Breast epithelium (tissue), 3 donors: ENCODE measurements at regions not wholly inside any gene's neighbourhood (a gene's known extent, or its start where the extent isn't known, plus 50 kb on each side); places are given as distances from the start of the nearest gene placed in this dataset.

ENCODE experiments used
- CTCF ChIP-seq, 3 donors: fragments of 450-650 bp; IDR thresholded peaks; one replicate each; pipeline ENCODE4 v1.5.1; 2016 to 2017; ENCODE audit warnings: antibody characterized with exemption in 3 of 3, mild to moderate bottlenecking in 3 of 3, moderate library complexity in 3 of 3
- POLR2AphosphoS5 ChIP-seq, 3 donors: sonication (generic); formaldehyde crosslinking; IDR thresholded peaks; one replicate each; pipeline ENCODE4 v1.6.1; 2017; ENCODE audit warnings: antibody characterized with exemption in 3 of 3

DNA sequence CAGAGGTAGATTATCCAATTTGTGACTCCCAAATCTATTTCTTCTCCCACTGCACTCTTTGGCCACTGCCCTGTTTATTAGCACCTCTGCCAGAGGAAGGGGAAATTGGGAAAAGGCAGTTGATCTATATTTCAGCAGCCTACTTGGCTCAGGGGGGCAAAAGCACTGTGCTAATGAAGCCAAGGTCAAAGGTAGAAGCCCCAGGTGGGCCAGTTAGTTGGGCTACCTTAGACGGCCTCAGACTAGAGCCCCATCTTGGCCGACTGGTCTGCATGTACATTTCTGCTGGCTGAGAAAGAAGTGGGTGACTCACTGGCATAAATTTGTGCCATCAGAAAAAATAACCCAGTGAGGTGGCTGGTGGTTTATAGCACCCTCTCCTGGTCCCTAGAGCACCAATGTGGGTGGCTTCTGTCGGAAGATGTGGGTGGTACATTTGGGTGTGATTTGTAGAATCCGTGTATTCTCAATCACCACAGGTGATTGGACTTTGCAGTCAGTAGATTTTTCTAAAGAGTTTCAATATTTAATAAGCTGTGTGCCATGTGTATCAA, 293.3 kb upstream of the MKI67 start:
- TF ChIP-seq POLR2AphosphoS5 (IDR thresholded peaks at IDR 0.05) (no peak), CTCF (IDR thresholded peaks at IDR 0.05) (no peak)
